ENCODE measurements at regions not wholly inside any gene's neighbourhood (a gene's known extent, or its start where the extent isn't known, plus 50 kb on each side); places are given as distances from the start of the nearest gene placed in this dataset.

GRCh38 chr6:87959083-87959482 lies 88.6 kb upstream of the SPACA1 start:
- H3K27me3 ChIP-seq (ENCODE audit: control insufficient read depth in 1 of 2, insufficient read depth in 2 of 2, low read length in 2 of 2): no peaks in the 10 kb centered on the region
- H3K36me3 ChIP-seq (ENCODE audit: control insufficient read depth in 2 of 2, insufficient read depth in 2 of 2, low read length in 2 of 2): no peaks in the 10 kb centered on the region
- H3K4me1 ChIP-seq (ENCODE audit: control insufficient read depth, insufficient read depth, low read length): no peaks in the 10 kb centered on the region
- H3K27ac ChIP-seq (ENCODE audit: low read length): no peak overlapping the region
- H3K9me3 ChIP-seq (ENCODE audit: control insufficient read depth in 2 of 2, low read length in 2 of 2): no peaks in the 10 kb centered on the region
- H3K9ac ChIP-seq (ENCODE audit: low read length in 2 of 2): no peak overlapping the region
- no peak overlapping the region for H3K4me3 ChIP-seq (ENCODE audit: low read length in 2 of 2)

GRCh38 chr6:87951751-87952150 lies 95.9 kb upstream of the SPACA1 start:
- Histone ChIP-seq H3K36me3 (ENCODE audit: control insufficient read depth in 2 of 2, insufficient read depth in 2 of 2, low read length in 2 of 2) (no peaks in the 10 kb centered on the region), H3K9ac (ENCODE audit: low read length in 2 of 2) (no peak overlapping the region), H3K9me3 (ENCODE audit: control insufficient read depth in 2 of 2, low read length in 2 of 2) (no peaks in the 10 kb centered on the region), H3K27ac (ENCODE audit: low read length) (no peak overlapping the region), H3K4me1 (ENCODE audit: control insufficient read depth, insufficient read depth, low read length) (no peaks in the 10 kb centered on the region), H3K4me3 (ENCODE audit: low read length in 2 of 2) (no peak overlapping the region), H3K27me3 (ENCODE audit: control insufficient read depth in 1 of 2, insufficient read depth in 2 of 2, low read length in 2 of 2) (no peaks in the 10 kb centered on the region)

GRCh38 chr6:87950614-87951013 lies 97.0 kb upstream of the SPACA1 start:
- Histone ChIP-seq H3K4me1 (ENCODE audit: control insufficient read depth, insufficient read depth, low read length) (peaks cover 9% of the 10 kb centered on the region), H3K27me3 (ENCODE audit: control insufficient read depth in 1 of 2, insufficient read depth in 2 of 2, low read length in 2 of 2) (no peaks in the 10 kb centered on the region), H3K27ac (ENCODE audit: low read length) (no peak overlapping the region), H3K9ac (ENCODE audit: low read length in 2 of 2) (no peak overlapping the region), H3K36me3 (ENCODE audit: control insufficient read depth in 2 of 2, insufficient read depth in 2 of 2, low read length in 2 of 2) (no peaks in the 10 kb centered on the region), H3K9me3 (ENCODE audit: control insufficient read depth in 2 of 2, low read length in 2 of 2) (no peaks in the 10 kb centered on the region), H3K4me3 (ENCODE audit: low read length in 2 of 2) (no peak overlapping the region)

GRCh38 chr6:87949194-87949593 lies 98.4 kb upstream of the SPACA1 start:
- no peaks in the 10 kb centered on the region for H3K36me3 ChIP-seq (ENCODE audit: control insufficient read depth in 2 of 2, insufficient read depth in 2 of 2, low read length in 2 of 2)
- no peaks in the 10 kb centered on the region for H3K9me3 ChIP-seq (ENCODE audit: control insufficient read depth in 2 of 2, low read length in 2 of 2)
- H3K27ac ChIP-seq (ENCODE audit: low read length): no peak overlapping the region
- H3K9ac ChIP-seq (ENCODE audit: low read length in 2 of 2): no peak overlapping the region
- no peak overlapping the region for H3K4me3 ChIP-seq (ENCODE audit: low read length in 2 of 2)
- no peaks in the 10 kb centered on the region for H3K27me3 ChIP-seq (ENCODE audit: control insufficient read depth in 1 of 2, insufficient read depth in 2 of 2, low read length in 2 of 2)
- H3K4me1 ChIP-seq (ENCODE audit: control insufficient read depth, insufficient read depth, low read length): peaks cover 18% of the 10 kb centered on the region

- no peak overlapping the region for H3K4me3 ChIP-seq (ENCODE audit: low read length in 2 of 2)
- H3K27me3 ChIP-seq (ENCODE audit: control insufficient read depth in 1 of 2, insufficient read depth in 2 of 2, low read length in 2 of 2): no peaks in the 10 kb centered on the region
- no peaks in the 10 kb centered on the region for H3K9me3 ChIP-seq (ENCODE audit: control insufficient read depth in 2 of 2, low read length in 2 of 2)
- H3K9ac ChIP-seq (ENCODE audit: low read length in 2 of 2): no peak overlapping the region
- H3K36me3 ChIP-seq (ENCODE audit: control insufficient read depth in 2 of 2, insufficient read depth in 2 of 2, low read length in 2 of 2): no peaks in the 10 kb centered on the region
- H3K4me1 ChIP-seq (ENCODE audit: control insufficient read depth, insufficient read depth, low read length): peaks cover 22% of the 10 kb centered on the region
- H3K27ac ChIP-seq (ENCODE audit: low read length): no peak overlapping the region
Measured at GRCh38 chr6:87946669-87947068, 101.0 kb upstream of the SPACA1 start.

- no peak overlapping the region for H3K9ac ChIP-seq (ENCODE audit: low read length in 2 of 2)
- no peaks in the 10 kb centered on the region for H3K9me3 ChIP-seq (ENCODE audit: control insufficient read depth in 2 of 2, low read length in 2 of 2)
- H3K27me3 ChIP-seq (ENCODE audit: control insufficient read depth in 1 of 2, insufficient read depth in 2 of 2, low read length in 2 of 2): no peaks in the 10 kb centered on the region
- H3K4me1 ChIP-seq (ENCODE audit: control insufficient read depth, insufficient read depth, low read length): peaks cover 22% of the 10 kb centered on the region
- H3K36me3 ChIP-seq (ENCODE audit: control insufficient read depth in 2 of 2, insufficient read depth in 2 of 2, low read length in 2 of 2): no peaks in the 10 kb centered on the region
- no peak overlapping the region for H3K4me3 ChIP-seq (ENCODE audit: low read length in 2 of 2)
- no peak overlapping the region for H3K27ac ChIP-seq (ENCODE audit: low read length)
Measured at GRCh38 chr6:87945966-87946365, 101.7 kb upstream of the SPACA1 start.

- no peaks in the 10 kb centered on the region for H3K27me3 ChIP-seq (ENCODE audit: control insufficient read depth in 1 of 2, insufficient read depth in 2 of 2, low read length in 2 of 2)
- H3K36me3 ChIP-seq (ENCODE audit: control insufficient read depth in 2 of 2, insufficient read depth in 2 of 2, low read length in 2 of 2): no peaks in the 10 kb centered on the region
- no peaks in the 10 kb centered on the region for H3K9me3 ChIP-seq (ENCODE audit: control insufficient read depth in 2 of 2, low read length in 2 of 2)
- peaks cover 22% of the 10 kb centered on the region for H3K4me1 ChIP-seq (ENCODE audit: control insufficient read depth, insufficient read depth, low read length)
- peak overlapping the region; percentile 36 to 48 for H3K4me3 ChIP-seq (ENCODE audit: low read length in 2 of 2)
- H3K27ac ChIP-seq (ENCODE audit: low read length): no peak overlapping the region
- peak overlapping the region in 1 of 2 donors; percentile 13 for H3K9ac ChIP-seq (ENCODE audit: low read length in 2 of 2)
Measured at GRCh38 chr6:87945181-87945580, 102.5 kb upstream of the SPACA1 start.

- Histone ChIP-seq H3K9me3 (ENCODE audit: control insufficient read depth in 2 of 2, low read length in 2 of 2) (no peaks in the 10 kb centered on the region), H3K4me3 (ENCODE audit: low read length in 2 of 2) (no peak overlapping the region), H3K27ac (ENCODE audit: low read length) (peak overlapping the region; percentile 41), H3K9ac (ENCODE audit: low read length in 2 of 2) (no peak overlapping the region), H3K36me3 (ENCODE audit: control insufficient read depth in 2 of 2, insufficient read depth in 2 of 2, low read length in 2 of 2) (no peaks in the 10 kb centered on the region), H3K4me1 (ENCODE audit: control insufficient read depth, insufficient read depth, low read length) (peaks cover 22% of the 10 kb centered on the region), H3K27me3 (ENCODE audit: control insufficient read depth in 1 of 2, insufficient read depth in 2 of 2, low read length in 2 of 2) (no peaks in the 10 kb centered on the region)
Measured at GRCh38 chr6:87944541-87944954, 103.1 kb upstream of the SPACA1 start.

- H3K27me3 ChIP-seq (ENCODE audit: control insufficient read depth in 1 of 2, insufficient read depth in 2 of 2, low read length in 2 of 2): no peaks in the 10 kb centered on the region
- H3K9ac ChIP-seq (ENCODE audit: low read length in 2 of 2): no peak overlapping the region
- H3K36me3 ChIP-seq (ENCODE audit: control insufficient read depth in 2 of 2, insufficient read depth in 2 of 2, low read length in 2 of 2): no peaks in the 10 kb centered on the region
- H3K4me3 ChIP-seq (ENCODE audit: low read length in 2 of 2): no peak overlapping the region
- peaks cover 22% of the 10 kb centered on the region for H3K4me1 ChIP-seq (ENCODE audit: control insufficient read depth, insufficient read depth, low read length)
- peak overlapping the region; percentile 49 for H3K27ac ChIP-seq (ENCODE audit: low read length)
- no peaks in the 10 kb centered on the region for H3K9me3 ChIP-seq (ENCODE audit: control insufficient read depth in 2 of 2, low read length in 2 of 2)
Measured at GRCh38 chr6:87943191-87943590, 104.5 kb upstream of the SPACA1 start.

- Histone ChIP-seq H3K9me3 (ENCODE audit: control insufficient read depth in 2 of 2, low read length in 2 of 2) (no peaks in the 10 kb centered on the region), H3K36me3 (ENCODE audit: control insufficient read depth in 2 of 2, insufficient read depth in 2 of 2, low read length in 2 of 2) (no peaks in the 10 kb centered on the region), H3K4me3 (ENCODE audit: low read length in 2 of 2) (no peak overlapping the region), H3K9ac (ENCODE audit: low read length in 2 of 2) (no peak overlapping the region), H3K27me3 (ENCODE audit: control insufficient read depth in 1 of 2, insufficient read depth in 2 of 2, low read length in 2 of 2) (no peaks in the 10 kb centered on the region), H3K4me1 (ENCODE audit: control insufficient read depth, insufficient read depth, low read length) (peaks cover 22% of the 10 kb centered on the region), H3K27ac (ENCODE audit: low read length) (no peak overlapping the region)
Measured at GRCh38 chr6:87941556-87942358, 105.9 kb upstream of the SPACA1 start.

- Histone ChIP-seq H3K27me3 (ENCODE audit: control insufficient read depth in 1 of 2, insufficient read depth in 2 of 2, low read length in 2 of 2) (no peaks in the 10 kb centered on the region), H3K4me1 (ENCODE audit: control insufficient read depth, insufficient read depth, low read length) (peaks cover 10% of the 10 kb centered on the region), H3K4me3 (ENCODE audit: low read length in 2 of 2) (no peak overlapping the region), H3K9ac (ENCODE audit: low read length in 2 of 2) (no peak overlapping the region), H3K9me3 (ENCODE audit: control insufficient read depth in 2 of 2, low read length in 2 of 2) (no peaks in the 10 kb centered on the region), H3K36me3 (ENCODE audit: control insufficient read depth in 2 of 2, insufficient read depth in 2 of 2, low read length in 2 of 2) (no peaks in the 10 kb centered on the region), H3K27ac (ENCODE audit: low read length) (no peak overlapping the region)
Measured at GRCh38 chr6:87939776-87940175, 107.9 kb upstream of the SPACA1 start.
